ENCODE measurements at regions not wholly inside any gene's neighbourhood (a gene's known extent, or its start where the extent isn't known, plus 50 kb on each side); places are given as distances from the start of the nearest gene placed in this dataset.

GRCh38 chr5:117947121-117947520 lies 1041.2 kb downstream of the DTWD2 start:
- TF ChIP-seq CTCF (IDR thresholded peaks at IDR 0.05) (no peak), POLR2A (IDR thresholded peaks at IDR 0.05) (no peak)

All from thyroid gland (tissue), 4 donors.